DND-41 (cell line): ENCODE measurements at regions not wholly inside any gene's neighbourhood (a gene's known extent, or its start where the extent isn't known, plus 50 kb on each side); places are given as distances from the start of the nearest gene placed in this dataset.

Experiments
- ATAC-seq: fragments of 200-7000 bp; cut with Tn5 transposase; 3 replicates; pipeline ENCODE4 v1.9.1; 2021; ENCODE audit warnings: low read depth; ENCODE audit not compliant: insufficient read depth
- DNase-seq: peaks from one replicate; pipeline ENCODE4 v3.0.0-alpha.2; 2020
- H2AFZ ChIP-seq: 2 replicates; pipeline ENCODE4 v1.6.0; 2012; ENCODE audit warnings: low read depth, low read length
- H3K27ac ChIP-seq: 2 replicates; pipeline ENCODE4 v1.5.1; 2012; ENCODE audit warnings: low read length, inconsistent platforms
- H3K27me3 ChIP-seq: fragments of 200-600 bp; sonication (generic); 2 replicates; pipeline ENCODE4 v1.6.0; 2012; ENCODE audit warnings: low read length, mild to moderate bottlenecking, inconsistent platforms; ENCODE audit not compliant: insufficient read depth, poor library complexity
- H3K36me3 ChIP-seq: 2 replicates; pipeline ENCODE4 v1.5.1; 2012; ENCODE audit warnings: low read length, inconsistent platforms; ENCODE audit not compliant: insufficient read depth
- H3K4me1 ChIP-seq: 2 replicates; pipeline ENCODE4 v1.5.1; 2012; ENCODE audit warnings: mild to moderate bottlenecking, low read length; ENCODE audit not compliant: insufficient read depth
- H3K4me2 ChIP-seq: 2 replicates; pipeline ENCODE4 v1.6.0; 2012; ENCODE audit warnings: mild to moderate bottlenecking, moderate library complexity, low read length, inconsistent platforms; ENCODE audit not compliant: insufficient read depth
- H3K4me3 ChIP-seq, 2 experiments: fragments of 200-600 bp in 1 of 2; shearing (Covaris generic) in 1 of 2; 2 replicates each; pipeline ENCODE4 v1.5.1; 2012 to 2016; ENCODE audit warnings: inconsistent platforms in 2 of 2, low read length in 2 of 2, mild to moderate bottlenecking in 2 of 2, low read depth in 1 of 2, moderate library complexity in 1 of 2
- H3K79me2 ChIP-seq: 2 replicates; pipeline ENCODE4 v1.6.0; 2012; ENCODE audit warnings: low read length, inconsistent platforms; ENCODE audit not compliant: insufficient read depth
- H3K9ac ChIP-seq: 2 replicates; pipeline ENCODE4 v1.6.0; 2012; ENCODE audit warnings: low read depth, mild to moderate bottlenecking, inconsistent platforms, low read length, moderate library complexity
- H3K9me3 ChIP-seq: 2 replicates; pipeline ENCODE4 v1.5.1; 2012; ENCODE audit warnings: low read length, moderate library complexity, mild to moderate bottlenecking, inconsistent platforms; ENCODE audit not compliant: insufficient read depth, severe bottlenecking
- H4K20me1 ChIP-seq: 2 replicates; pipeline ENCODE4 v1.6.0; 2012; ENCODE audit warnings: low read length; ENCODE audit not compliant: insufficient read depth
- EZH2 ChIP-seq: IDR thresholded peaks from 3 replicates; pipeline ENCODE4 v1.6.1; 2012; ENCODE audit warnings: borderline replicate concordance, low read depth, mild to moderate bottlenecking, moderate library complexity, low read length, inconsistent platforms; ENCODE audit not compliant: severe bottlenecking
- TF ChIP-seq, protein P1 (sequence below): IDR thresholded peaks from 2 replicates; pipeline ENCODE4 v1.5.1; 2012; ENCODE audit warnings: borderline replicate concordance, low read length, moderate library complexity, mild to moderate bottlenecking; ENCODE audit not compliant: poor library complexity, severe bottlenecking; ENCODE audit errors: extremely low read depth

- Histone ChIP-seq H3K36me3 (no peaks in the 10 kb centered on the region), H3K4me2 (no peak overlapping the region), H4K20me1 (no peaks in the 10 kb centered on the region), H3K4me3 (no peak overlapping the region), H3K79me2 (no peaks in the 10 kb centered on the region), H3K9ac (no peak overlapping the region), H3K27me3 (peaks cover 25% of the 10 kb centered on the region), H2AFZ (no peak overlapping the region), H3K4me1 (no peaks in the 10 kb centered on the region), H3K27ac (no peak overlapping the region), H3K9me3 (no peaks in the 10 kb centered on the region)
- no peak for ATAC-seq
- TF ChIP-seq, protein P1, sequence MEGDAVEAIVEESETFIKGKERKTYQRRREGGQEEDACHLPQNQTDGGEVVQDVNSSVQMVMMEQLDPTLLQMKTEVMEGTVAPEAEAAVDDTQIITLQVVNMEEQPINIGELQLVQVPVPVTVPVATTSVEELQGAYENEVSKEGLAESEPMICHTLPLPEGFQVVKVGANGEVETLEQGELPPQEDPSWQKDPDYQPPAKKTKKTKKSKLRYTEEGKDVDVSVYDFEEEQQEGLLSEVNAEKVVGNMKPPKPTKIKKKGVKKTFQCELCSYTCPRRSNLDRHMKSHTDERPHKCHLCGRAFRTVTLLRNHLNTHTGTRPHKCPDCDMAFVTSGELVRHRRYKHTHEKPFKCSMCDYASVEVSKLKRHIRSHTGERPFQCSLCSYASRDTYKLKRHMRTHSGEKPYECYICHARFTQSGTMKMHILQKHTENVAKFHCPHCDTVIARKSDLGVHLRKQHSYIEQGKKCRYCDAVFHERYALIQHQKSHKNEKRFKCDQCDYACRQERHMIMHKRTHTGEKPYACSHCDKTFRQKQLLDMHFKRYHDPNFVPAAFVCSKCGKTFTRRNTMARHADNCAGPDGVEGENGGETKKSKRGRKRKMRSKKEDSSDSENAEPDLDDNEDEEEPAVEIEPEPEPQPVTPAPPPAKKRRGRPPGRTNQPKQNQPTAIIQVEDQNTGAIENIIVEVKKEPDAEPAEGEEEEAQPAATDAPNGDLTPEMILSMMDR: no peak
- no peak for TF ChIP-seq EZH2
- DNase-seq: no peak
Measured at GRCh38 chr12:5155866-5156265, 112.2 kb downstream of the KCNA5 start.

- H3K9ac ChIP-seq: no peak overlapping the region
- H3K4me1 ChIP-seq: no peaks in the 10 kb centered on the region
- no peak overlapping the region for H3K4me2 ChIP-seq
- H4K20me1 ChIP-seq: 0 out of 2 replicates have a peak, but pooled peaks cover 2% of the 10 kb centered on the region
- no peak overlapping the region for H2AFZ ChIP-seq
- peaks cover 20% of the 10 kb centered on the region for H3K27me3 ChIP-seq
- H3K9me3 ChIP-seq: no peaks in the 10 kb centered on the region
- TF ChIP-seq, protein P1: no peak
- TF ChIP-seq EZH2: no peak
- H3K27ac ChIP-seq: no peak overlapping the region
- no peak for DNase-seq
- no peaks in the 10 kb centered on the region for H3K79me2 ChIP-seq
- no peaks in the 10 kb centered on the region for H3K36me3 ChIP-seq
- no peak overlapping the region for H3K4me3 ChIP-seq
- no peak for ATAC-seq
Measured at GRCh38 chr12:5160827-5161226, 117.1 kb downstream of the KCNA5 start.

GRCh38 chr12:5163661-5164060 lies 120.0 kb downstream of the KCNA5 start:
- H3K4me2 ChIP-seq: no peak overlapping the region
- TF ChIP-seq, protein P1: no peak
- TF ChIP-seq EZH2: no peak
- no peaks in the 10 kb centered on the region for H3K4me1 ChIP-seq
- no peak overlapping the region for H2AFZ ChIP-seq
- H3K36me3 ChIP-seq: no peaks in the 10 kb centered on the region
- H3K4me3 ChIP-seq: no peak overlapping the region
- H3K27me3 ChIP-seq: peaks cover 18% of the 10 kb centered on the region
- DNase-seq (no peak), ATAC-seq (no peak)
- H3K9ac ChIP-seq: no peak overlapping the region
- H4K20me1 ChIP-seq: 0 out of 2 replicates have a peak, but pooled peaks cover 2% of the 10 kb centered on the region
- H3K9me3 ChIP-seq: no peaks in the 10 kb centered on the region
- no peak overlapping the region for H3K27ac ChIP-seq
- H3K79me2 ChIP-seq: no peaks in the 10 kb centered on the region

DNA sequence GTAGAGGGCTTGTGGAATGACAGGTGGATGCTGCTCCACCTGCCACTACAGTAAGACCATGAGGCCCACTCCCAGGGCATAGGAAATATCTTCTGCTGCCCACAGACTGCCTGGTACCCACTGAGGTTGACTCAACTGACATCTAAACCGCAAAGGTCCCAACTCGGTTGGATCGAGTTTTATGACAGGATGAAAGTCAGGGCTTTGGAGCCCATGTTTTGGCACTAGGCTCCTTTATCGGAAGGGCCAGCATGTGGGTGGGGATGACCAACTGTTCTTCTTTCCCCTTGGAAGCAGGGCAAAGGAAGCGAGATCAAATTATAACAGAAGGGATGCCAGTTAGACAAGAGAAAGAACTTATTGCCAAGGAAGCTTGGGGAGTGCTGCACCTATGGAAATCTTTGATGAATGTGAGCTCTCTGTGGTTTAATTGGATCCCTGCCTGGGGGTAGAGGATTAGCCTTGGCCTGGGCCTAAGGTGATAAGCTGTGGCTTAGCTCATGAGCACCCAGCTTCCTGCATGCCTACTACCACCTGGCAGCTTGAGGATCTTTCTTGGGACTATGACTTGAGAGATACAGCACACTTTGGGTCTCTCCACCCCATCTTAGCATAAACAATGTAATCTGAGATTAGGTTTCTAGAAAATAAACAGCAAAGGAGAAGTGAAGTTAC lies 121.8 kb downstream of the KCNA5 start:
- DNase-seq: no peak
- no peaks in the 10 kb centered on the region for H3K79me2 ChIP-seq
- no peak overlapping the region for H3K27ac ChIP-seq
- H3K4me1 ChIP-seq: no peaks in the 10 kb centered on the region
- H3K9ac ChIP-seq: no peak overlapping the region
- no peaks in the 10 kb centered on the region for H3K9me3 ChIP-seq
- no peak overlapping the region for H2AFZ ChIP-seq
- H3K36me3 ChIP-seq: no peaks in the 10 kb centered on the region
- no peak for ATAC-seq
- TF ChIP-seq, protein P1: no peak
- TF ChIP-seq EZH2: no peak
- H3K27me3 ChIP-seq: peaks cover 20% of the 10 kb centered on the region
- H4K20me1 ChIP-seq: 0 out of 2 replicates have a peak, but pooled peaks cover 2% of the 10 kb centered on the region
- no peak overlapping the region for H3K4me3 ChIP-seq
- no peak overlapping the region for H3K4me2 ChIP-seq
